A673 (cell line): ENCODE measurements at regions not wholly inside any gene's neighbourhood (a gene's known extent, or its start where the extent isn't known, plus 50 kb on each side); places are given as distances from the start of the nearest gene placed in this dataset.

Experiments
- BruUV-seq: library from RNA; stranded (reverse); fragments of 400-500 nt; replicated peaks from 2 replicates; lab custom pipeline; 2021; lab: Mats Ljungman, UMichigan
- CTCF ChIA-PET: fragments of 300-600 bp; sonication (Branson Sonifier 250); formaldehyde crosslinking; loops from one replicate; lab custom pipeline; 2022; ENCODE audit warnings: antibody characterized with exemption; lab: Charles Lee
- POLR2A ChIA-PET: fragments of 300-600 bp; sonication (Branson Sonifier 250); formaldehyde crosslinking; loops from one replicate; lab custom pipeline; 2022; ENCODE audit warnings: antibody characterized with exemption; ENCODE audit not compliant: low non-redundant PET; lab: Charles Lee
- DNase-seq: peaks from one replicate; pipeline ENCODE4 v3.0.0-alpha.2; 2015; ENCODE audit warnings: low spot score
- H3K27ac ChIP-seq: fragments of 200-600 bp; sonication (generic); 2 replicates; pipeline ENCODE4 v1.5.1; 2016; ENCODE audit warnings: mixed run types, low read depth, mild to moderate bottlenecking, mixed read lengths, antibody characterized with exemption, low read length; ENCODE audit not compliant: poor library complexity, severe bottlenecking
- H3K27me3 ChIP-seq: fragments of 200-600 bp; sonication (generic); replicated peaks from 2 replicates; pipeline ENCODE4 v1.6.1; 2017; ENCODE audit warnings: mixed run types, low read depth, mild to moderate bottlenecking, mixed read lengths, antibody characterized with exemption, low read length; ENCODE audit not compliant: insufficient read depth, poor library complexity
- H3K36me3 ChIP-seq: fragments of 200-600 bp; sonication (generic); 2 replicates; pipeline ENCODE4 v1.6.1; 2016; ENCODE audit warnings: mixed run types, mild to moderate bottlenecking, mixed read lengths, antibody characterized with exemption, low read length; ENCODE audit not compliant: insufficient read depth, poor library complexity, severe bottlenecking
- H3K4me1 ChIP-seq: fragments of 200-600 bp; sonication (generic); 2 replicates; pipeline ENCODE4 v1.6.1; 2017; ENCODE audit warnings: mixed run types, mild to moderate bottlenecking, mixed read lengths, antibody characterized with exemption, low read length; ENCODE audit not compliant: insufficient read depth, poor library complexity, severe bottlenecking
- H3K4me3 ChIP-seq: fragments of 200-600 bp; sonication (generic); 2 replicates; pipeline ENCODE4 v1.5.1; 2016; ENCODE audit warnings: low read depth, mixed run types, mild to moderate bottlenecking, mixed read lengths, low read length; ENCODE audit not compliant: poor library complexity, severe bottlenecking
- H3K9me3 ChIP-seq: fragments of 200-600 bp; sonication (generic); 2 replicates; pipeline ENCODE4 v1.6.1; 2016; ENCODE audit warnings: mixed run types, low read depth, mild to moderate bottlenecking, mixed read lengths, antibody characterized with exemption, low read length; ENCODE audit not compliant: poor library complexity, severe bottlenecking
- EZH2 ChIP-seq: fragments of 200-600 bp; sonication (generic); IDR thresholded peaks from 2 replicates; pipeline ENCODE4 v1.6.1; 2017; ENCODE audit warnings: borderline replicate concordance, low read depth, mild to moderate bottlenecking, mixed read lengths, antibody characterized with exemption, low read length; ENCODE audit not compliant: poor library complexity, severe bottlenecking
- intact Hi-C: fragments of 100-400 bp; cut with micrococcal nuclease; formaldehyde crosslinking; loops from one replicate; pipeline ENCODE4 v1.10.0; 2022; ENCODE audit not compliant: unreplicated experiment
- TF ChIP-seq, protein P1 (sequence below): fragments of 300-800, 200-600 bp; sonication (generic); conservative IDR thresholded peaks from 2 replicates; pipeline ENCODE4 v1.5.1; 2017; ENCODE audit warnings: low read depth, mild to moderate bottlenecking, antibody characterized with exemption, low read length, moderate library complexity, mixed read lengths

DNA sequence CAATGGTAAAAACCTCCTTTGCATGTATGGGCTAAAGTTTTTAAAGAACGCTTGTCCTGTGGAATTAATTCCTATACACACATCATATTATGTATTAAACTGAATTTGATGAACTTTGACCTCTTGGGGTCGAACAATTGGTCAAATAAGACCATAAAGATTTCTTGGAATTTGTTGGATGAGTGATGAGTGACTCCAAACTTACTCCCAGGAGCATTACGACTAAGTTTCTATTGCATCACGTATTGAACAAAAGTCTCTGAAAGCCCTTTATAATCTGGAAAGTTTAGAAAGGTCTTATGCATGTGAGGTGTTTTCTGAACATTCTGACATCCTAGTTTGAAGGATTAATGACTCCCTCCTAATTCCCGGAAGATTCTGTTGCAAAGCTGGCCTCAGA lies 126.9 kb upstream of the BMP5 start:
- ChIA-PET POLR2A (no interaction called here), CTCF (no interaction called here)
- intact Hi-C loops: no loop called here
- Histone ChIP-seq H3K27ac (no peak overlapping the region), H3K27me3 (no peaks in the 10 kb centered on the region), H3K4me1 (peaks cover 13% of the 10 kb centered on the region), H3K36me3 (no peaks in the 10 kb centered on the region), H3K9me3 (no peaks in the 10 kb centered on the region), H3K4me3 (no peak overlapping the region)
- BruUV-seq: no TSS peak
- no peak for TF ChIP-seq EZH2
- TF ChIP-seq, protein P1, sequence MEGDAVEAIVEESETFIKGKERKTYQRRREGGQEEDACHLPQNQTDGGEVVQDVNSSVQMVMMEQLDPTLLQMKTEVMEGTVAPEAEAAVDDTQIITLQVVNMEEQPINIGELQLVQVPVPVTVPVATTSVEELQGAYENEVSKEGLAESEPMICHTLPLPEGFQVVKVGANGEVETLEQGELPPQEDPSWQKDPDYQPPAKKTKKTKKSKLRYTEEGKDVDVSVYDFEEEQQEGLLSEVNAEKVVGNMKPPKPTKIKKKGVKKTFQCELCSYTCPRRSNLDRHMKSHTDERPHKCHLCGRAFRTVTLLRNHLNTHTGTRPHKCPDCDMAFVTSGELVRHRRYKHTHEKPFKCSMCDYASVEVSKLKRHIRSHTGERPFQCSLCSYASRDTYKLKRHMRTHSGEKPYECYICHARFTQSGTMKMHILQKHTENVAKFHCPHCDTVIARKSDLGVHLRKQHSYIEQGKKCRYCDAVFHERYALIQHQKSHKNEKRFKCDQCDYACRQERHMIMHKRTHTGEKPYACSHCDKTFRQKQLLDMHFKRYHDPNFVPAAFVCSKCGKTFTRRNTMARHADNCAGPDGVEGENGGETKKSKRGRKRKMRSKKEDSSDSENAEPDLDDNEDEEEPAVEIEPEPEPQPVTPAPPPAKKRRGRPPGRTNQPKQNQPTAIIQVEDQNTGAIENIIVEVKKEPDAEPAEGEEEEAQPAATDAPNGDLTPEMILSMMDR: no peak
- DNase-seq: no peak

DNA sequence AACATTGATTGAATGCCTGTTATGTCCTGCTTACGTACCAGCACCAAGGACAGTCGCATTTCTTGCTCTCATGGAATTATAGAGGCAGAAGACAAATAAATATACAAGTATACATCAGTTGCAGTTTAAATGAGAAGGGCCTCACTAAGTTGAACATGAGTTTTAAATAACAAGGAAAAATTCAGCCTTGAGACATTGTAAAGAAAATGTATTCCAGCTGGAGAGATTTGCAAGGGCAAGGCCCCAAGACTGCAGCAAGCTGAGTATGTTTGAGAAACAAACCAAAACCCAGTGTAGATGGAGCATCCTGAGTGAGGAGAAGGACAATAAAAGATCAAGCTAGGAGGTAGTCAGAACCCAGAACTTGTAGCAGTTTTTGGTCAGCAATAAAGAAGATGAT lies 123.2 kb upstream of the BMP5 start:
- no TSS peak for BruUV-seq
- Histone ChIP-seq H3K4me3 (no peak overlapping the region), H3K27ac (no peak overlapping the region), H3K4me1 (peaks cover 13% of the 10 kb centered on the region), H3K9me3 (peaks cover 16% of the 10 kb centered on the region), H3K36me3 (no peaks in the 10 kb centered on the region), H3K27me3 (no peaks in the 10 kb centered on the region)
- ChIA-PET CTCF (no interaction called here), POLR2A (no interaction called here)
- DNase-seq: no peak
- intact Hi-C loops: no loop called here
- no peak for TF ChIP-seq EZH2
- TF ChIP-seq, protein P1: no peak

DNA sequence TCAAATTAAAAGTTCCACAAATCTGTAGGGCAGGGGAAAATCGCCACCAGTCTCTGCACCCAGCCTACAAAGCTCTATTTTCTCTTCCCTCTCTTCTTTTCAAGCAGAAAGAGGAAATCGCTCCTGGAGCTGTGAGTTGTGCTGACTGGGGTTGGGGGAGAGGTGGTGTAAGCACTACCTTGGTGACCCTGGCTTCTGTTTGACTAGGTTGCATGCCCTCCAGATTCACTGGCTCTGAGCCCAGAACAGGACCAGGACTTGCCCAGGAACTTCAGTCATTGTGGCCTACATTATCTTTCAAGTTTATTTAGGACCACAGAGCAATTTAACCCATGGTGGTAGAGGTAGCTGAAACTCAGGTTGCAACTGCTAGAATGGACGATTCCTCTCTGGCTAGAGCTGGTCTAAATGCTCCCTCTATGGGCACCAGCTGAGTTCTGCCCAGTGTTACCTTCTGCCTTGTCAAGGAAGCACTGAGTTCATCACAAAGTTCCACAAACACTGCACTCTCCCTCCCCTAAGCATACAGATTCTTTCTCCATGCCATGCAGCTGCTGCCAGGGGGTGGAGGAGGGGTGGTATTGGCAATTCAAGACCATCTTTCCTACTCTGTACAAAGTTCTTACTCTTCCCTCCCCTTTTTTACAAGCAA lies 122.0 kb upstream of the BMP5 start:
- intact Hi-C loops: no loop called here
- H3K4me3 ChIP-seq: no peak overlapping the region
- H3K36me3 ChIP-seq: no peaks in the 10 kb centered on the region
- ChIA-PET CTCF (no interaction called here), POLR2A (no interaction called here)
- H3K27ac ChIP-seq: no peak overlapping the region
- no peaks in the 10 kb centered on the region for H3K27me3 ChIP-seq
- peaks cover 13% of the 10 kb centered on the region for H3K4me1 ChIP-seq
- TF ChIP-seq, protein P1: no peak
- no peak for TF ChIP-seq EZH2
- no peak for DNase-seq
- BruUV-seq: no TSS peak
- peaks cover 23% of the 10 kb centered on the region for H3K9me3 ChIP-seq
